ENCODE measurements at regions not wholly inside any gene's neighbourhood (a gene's known extent, or its start where the extent isn't known, plus 50 kb on each side); places are given as distances from the start of the nearest gene placed in this dataset.

DNA sequence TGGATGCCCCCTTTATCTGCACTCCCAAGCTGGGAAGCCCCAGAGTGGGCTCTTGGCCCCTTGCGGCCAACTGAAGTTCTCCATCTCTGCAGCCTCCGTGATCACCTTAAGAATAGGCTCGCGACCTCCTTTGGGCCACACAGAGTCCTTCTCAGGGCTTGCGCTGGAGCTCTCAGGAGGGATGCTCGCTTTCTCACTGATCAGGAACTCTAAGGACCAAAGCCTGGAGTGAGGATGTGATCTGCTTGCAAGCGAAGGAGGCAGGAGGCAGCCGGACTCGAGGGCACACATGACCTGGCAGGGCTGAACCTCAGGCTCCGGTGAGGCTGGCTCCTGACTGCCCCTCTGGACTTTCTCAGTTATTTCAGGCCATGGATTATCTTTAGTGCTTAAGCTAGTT is 192.1 kb upstream of the MKI67 start:
- DNase-seq: no peak

- DNase-seq: no peak
Measured at GRCh38 chr10:128318913-128319312, 192.7 kb upstream of the MKI67 start.

DNA sequence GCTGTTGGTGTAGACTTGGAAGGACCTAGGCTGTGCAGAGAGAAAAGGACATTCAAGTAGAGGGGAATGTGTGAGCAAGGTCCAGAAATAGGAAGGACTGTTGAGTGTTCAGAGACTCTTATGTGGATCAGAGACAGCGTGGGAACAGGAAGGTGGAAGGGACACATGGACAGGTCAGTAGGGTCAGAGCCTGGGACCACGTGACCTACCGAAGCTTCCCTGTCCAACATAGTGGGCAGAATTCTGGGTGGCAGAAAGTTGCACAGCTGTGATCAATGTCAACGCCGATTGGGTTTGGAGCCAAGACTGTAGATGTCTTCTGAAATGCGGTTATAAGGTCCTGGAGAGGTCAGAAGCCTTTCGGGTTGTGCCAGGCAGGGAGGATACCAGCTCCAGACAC is 195.9 kb upstream of the MKI67 start:
- no peak for DNase-seq

GRCh38 chr10:128322950-128323349 is 196.7 kb upstream of the MKI67 start:
- no peak for DNase-seq

DNA sequence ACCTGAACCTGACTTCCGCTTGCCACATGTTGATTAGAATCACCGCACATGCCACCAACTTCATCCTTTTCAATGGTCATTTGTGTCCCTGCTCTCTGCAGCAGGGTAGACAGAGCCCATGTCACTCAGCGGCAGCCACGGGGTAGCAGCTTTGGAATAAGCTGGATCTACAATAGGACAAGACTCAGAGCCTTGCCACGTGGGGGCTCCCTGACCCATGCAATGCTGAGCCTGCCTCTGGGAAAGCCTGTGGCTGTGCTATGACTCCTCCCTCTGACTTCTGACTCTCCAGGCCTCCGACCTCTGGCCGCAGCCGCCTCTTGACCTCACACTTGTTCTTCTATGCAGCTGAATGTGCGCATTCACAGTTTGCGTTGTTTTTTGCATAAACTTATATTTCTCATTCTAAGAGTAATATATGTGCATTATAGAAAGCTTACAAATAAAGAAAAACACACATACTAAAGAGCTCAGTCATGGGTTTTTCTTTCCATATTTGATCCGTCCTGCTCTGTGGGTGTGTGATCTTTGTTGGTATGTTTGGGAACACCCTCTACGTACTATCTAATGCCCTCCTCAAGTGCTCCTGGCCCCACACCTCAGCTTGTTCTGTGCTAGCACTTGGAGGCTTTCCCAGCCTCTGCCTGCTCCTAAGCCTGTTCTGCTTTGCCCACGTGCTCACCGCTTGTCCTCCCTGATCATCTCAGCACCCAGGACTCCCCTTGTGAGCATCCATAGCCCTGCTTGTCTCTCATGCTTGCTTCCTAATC is 198.0 kb upstream of the MKI67 start:
- DNase-seq: peak in 1 of 2 experiments; percentile 1

DNA sequence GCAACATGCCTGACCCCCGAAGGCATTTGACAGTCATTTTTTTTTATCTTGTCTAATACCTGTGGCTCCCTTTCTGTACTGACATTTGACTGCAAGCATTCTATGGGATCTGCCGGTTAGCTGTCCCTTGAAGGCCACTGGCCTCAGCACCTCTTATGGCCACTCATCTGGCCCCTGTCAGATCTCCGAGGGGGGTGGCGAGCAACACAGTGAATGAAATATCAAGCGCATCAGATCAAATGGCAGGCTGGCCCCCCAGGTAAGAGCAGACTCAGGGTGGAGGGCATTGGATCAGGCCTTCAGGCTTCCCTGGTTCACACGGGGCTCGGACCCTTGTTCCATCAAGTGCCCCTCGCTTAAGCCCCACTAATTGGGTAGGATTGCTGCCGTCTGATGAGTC is 199.6 kb upstream of the MKI67 start:
- DNase-seq: no peak

GRCh38 chr10:128326251-128326650 is 200.0 kb upstream of the MKI67 start:
- no peak for DNase-seq

- DNase-seq: no peak
Measured at GRCh38 chr10:128326851-128327250, 200.6 kb upstream of the MKI67 start.

DNA sequence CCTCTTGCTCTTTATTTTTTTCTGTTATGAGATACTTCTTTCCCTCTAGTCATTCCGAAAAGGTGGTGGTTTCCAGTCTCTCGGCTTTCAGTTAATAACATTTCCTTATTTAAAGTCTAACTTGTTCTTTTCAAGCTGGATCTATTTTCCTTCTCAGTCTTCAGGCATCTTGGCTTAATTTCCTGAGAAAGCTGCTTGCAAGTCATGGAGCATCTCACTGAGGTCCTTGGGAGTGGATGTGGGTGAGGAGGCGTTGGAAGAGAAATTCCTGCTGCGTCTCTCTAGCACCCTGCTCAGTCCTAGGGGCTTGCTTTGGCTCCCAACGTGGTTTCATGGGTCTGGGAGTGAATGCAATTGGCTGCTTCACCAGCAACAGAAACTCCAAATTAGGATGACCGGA is 210.2 kb upstream of the MKI67 start:
- DNase-seq: no peak

GRCh38 chr10:128337860-128338378 is 211.7 kb upstream of the MKI67 start:
- no peak for DNase-seq

- DNase-seq: no peak
Measured at GRCh38 chr10:128338951-128339350, 212.7 kb upstream of the MKI67 start.

GRCh38 chr10:128339753-128340152 is 213.5 kb upstream of the MKI67 start:
- no peak for DNase-seq

GRCh38 chr10:128345353-128345752 is 219.1 kb upstream of the MKI67 start:
- no peak for DNase-seq

DNA sequence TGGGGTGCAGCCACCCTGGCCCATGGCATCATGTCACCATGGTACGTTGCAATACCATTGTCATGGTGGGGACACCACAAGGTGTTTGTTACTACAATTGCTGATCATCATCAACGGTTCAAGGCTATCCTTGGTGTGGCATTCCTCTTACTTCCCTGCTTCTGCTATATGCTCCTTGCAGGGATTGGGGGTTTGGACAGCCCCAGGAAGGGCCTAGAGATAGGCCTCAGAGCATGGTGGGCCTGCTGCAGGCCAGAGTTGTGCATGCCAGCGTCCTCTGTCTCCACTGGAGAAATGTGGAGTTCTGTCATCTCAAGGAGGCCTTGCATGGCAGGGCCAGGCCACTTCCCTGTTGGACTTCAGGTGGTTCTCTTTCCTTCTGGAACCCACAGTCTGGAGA is 234.6 kb upstream of the MKI67 start:
- DNase-seq: no peak

- DNase-seq: no peak
Measured at GRCh38 chr10:128361487-128361886, 235.3 kb upstream of the MKI67 start.

DNA sequence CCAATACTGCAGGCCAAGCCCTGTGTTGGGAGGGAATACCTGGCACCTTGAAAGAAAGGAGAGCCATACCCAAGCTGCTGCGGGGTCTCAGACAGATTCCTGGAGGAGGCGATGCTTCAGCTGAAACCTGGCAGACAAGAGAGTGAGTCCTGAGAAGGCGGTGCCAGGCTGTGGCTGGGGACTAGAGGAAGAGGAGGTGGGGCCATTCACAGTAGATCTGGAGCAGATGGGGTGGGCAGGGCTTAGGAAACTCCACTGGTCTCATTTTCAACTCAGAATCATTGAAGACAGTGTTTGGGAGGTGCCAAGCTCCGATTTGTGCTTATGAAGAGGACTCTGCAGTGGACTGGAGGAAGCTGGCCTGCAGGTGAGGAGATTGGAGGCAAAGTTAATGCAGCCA is 236.3 kb upstream of the MKI67 start:
- no peak for DNase-seq

DNA sequence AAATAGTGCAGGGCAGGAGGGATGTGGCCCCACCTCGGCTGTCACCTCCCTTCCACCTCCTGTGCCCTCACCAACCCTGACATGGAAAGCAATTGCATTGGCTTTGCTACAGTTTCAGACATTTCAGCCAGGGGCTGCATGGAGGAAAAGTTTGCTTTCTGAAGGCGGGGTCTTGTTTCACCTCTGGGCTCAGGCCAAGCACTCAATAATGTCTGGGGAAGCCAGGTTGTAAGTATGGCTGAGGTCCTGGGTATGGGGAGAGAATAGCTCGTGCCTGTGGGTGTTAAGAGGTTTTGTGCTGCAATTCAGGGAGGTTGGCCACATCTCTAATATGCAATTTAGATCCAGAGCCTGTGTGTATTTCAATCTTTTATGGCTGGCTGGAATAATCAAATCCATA is 238.4 kb upstream of the MKI67 start:
- DNase-seq: no peak

GRCh38 chr10:128365156-128365725 is 239.0 kb upstream of the MKI67 start:
- DNase-seq: no peak

DNA sequence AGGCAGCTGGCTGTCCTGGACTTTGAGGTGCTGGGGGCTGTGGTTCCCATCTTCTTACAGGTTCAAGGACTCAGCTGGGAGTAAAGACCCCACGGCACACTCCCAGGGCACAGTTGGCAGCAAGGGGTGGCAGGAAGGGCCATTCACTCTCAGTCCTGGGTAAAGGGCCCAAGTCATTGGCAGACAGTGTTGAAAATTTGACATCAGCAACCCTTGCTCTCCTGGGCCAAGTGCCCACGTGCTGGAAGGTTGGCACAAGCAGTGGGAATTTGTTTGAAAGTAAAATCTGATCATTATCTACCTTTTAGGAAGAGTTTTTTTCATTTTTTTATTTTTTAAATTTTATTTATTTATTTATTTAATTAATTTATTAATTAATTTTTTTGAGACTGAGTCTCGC is 241.6 kb upstream of the MKI67 start:
- no peak for DNase-seq

GRCh38 chr10:128369101-128369650 is 243.0 kb upstream of the MKI67 start:
- DNase-seq: no peak

- DNase-seq: no peak
Measured at GRCh38 chr10:128373071-128373749, 247.0 kb upstream of the MKI67 start.

DNA sequence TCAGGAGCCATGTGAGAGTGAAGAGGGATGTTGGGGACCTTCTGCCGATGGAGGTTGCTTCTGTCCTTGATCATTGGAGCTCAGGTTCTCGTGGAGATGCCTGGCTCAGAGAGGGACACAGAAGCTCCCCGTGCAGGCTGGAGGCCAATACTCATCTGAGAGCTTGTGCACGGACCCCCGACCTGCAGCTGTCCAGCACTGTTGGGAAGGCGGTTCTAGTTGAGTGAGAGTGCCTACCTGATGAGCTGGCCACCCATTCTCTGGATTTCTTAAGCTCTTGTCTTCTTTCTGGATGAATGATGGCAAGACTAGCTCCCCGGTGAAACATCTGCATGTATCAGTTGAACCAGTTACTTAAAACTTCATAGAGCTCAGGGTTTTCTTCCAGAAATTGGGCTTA is 247.6 kb upstream of the MKI67 start:
- DNase-seq: no peak

- DNase-seq: no peak
Measured at GRCh38 chr10:128375171-128375570, 248.9 kb upstream of the MKI67 start.

Data from NCI-H187 (cell line).